ENCODE measurements at regions not wholly inside any gene's neighbourhood (a gene's known extent, or its start where the extent isn't known, plus 50 kb on each side); places are given as distances from the start of the nearest gene placed in this dataset.

DNA sequence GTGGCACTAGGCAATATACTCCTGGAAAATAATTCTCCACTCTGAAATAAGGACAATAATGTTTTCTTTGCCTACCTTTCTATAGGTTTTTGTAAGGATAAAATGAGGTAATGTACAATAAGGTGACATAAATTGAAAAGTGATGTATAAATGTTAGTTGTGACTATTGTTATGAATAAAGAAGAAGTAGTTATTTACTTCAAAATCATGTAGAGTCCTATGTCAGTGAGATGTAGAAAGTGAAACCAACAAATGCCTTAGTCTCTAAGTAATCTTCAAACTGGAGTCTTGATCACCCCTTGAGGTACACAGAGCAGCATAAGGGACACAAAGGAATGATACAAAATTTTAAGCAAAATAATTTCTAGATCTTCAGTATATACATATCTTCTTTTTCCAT is 60.3 kb upstream of the TP63 start:
- in situ Hi-C loops (cut with HindIII; ENCODE audit: low pct_unique_long_range_greater_than_20kb, low sequenced_read_pairs), result no loop called here
- no peak for DNase-seq (ENCODE audit: low read depth)

DNA sequence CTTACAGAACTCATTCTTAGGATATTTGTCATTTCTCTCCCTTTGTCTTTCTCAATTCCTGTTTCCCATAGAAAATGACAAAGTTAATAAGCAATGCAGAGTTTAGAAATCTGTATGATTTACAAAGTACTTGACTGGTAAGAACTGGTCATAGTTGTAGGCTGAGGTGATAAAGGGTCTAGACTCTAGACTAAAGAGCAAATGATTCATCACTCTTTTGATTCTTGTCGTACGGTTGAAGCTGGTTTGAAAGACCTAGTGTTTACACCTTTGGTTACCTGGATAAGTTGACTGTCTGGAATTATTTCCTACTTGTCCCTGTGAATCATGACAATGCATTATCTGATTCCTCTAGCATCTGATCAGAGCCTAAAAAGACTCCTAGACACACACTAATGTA is 58.9 kb upstream of the TP63 start:
- in situ Hi-C loops (cut with HindIII; ENCODE audit: low pct_unique_long_range_greater_than_20kb, low sequenced_read_pairs), result no loop called here
- DNase-seq (ENCODE audit: low read depth), result no peak

DNA sequence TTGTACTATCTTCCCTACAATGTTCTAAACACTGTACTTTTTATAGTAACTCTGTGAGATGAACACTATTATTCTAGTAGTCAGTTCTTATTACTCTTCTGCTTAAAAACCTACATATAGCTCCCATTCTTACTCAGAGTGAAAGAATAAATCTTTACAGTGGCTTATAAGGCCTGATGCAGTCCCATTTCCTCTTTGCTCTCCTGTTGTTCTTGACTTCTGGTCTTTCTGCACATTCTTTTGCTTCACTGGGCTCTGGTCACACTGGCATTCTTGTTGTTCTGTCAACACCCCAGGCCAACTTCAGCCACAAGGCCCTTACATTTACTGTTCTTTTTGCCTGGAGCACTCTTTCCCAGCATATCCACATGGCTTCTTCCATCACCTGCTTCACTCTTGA is 58.2 kb upstream of the TP63 start:
- in situ Hi-C loops (cut with HindIII; ENCODE audit: low pct_unique_long_range_greater_than_20kb, low sequenced_read_pairs), result no loop called here
- no peak for DNase-seq (ENCODE audit: low read depth)

DNA sequence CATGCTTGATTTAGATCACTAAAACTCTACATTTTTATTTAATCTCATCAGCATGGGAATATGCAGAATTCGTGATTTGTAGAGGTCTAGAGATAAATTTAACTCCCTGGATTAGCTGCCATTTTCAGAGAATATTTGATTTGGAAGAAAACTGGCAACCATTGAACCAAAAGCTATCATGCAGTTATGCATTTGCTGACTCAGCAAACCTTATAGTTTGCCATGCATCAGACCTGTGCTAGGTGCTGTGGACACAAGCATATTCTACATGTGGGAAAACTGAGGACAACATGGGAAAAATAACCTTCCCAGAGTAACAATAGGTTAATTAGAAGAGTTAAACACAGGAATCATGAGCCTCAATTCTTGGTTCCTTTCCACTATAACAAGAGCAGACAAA is 54.7 kb upstream of the TP63 start:
- in situ Hi-C loops (cut with HindIII; ENCODE audit: low pct_unique_long_range_greater_than_20kb, low sequenced_read_pairs), result no loop called here
- DNase-seq (ENCODE audit: low read depth), result no peak

DNA sequence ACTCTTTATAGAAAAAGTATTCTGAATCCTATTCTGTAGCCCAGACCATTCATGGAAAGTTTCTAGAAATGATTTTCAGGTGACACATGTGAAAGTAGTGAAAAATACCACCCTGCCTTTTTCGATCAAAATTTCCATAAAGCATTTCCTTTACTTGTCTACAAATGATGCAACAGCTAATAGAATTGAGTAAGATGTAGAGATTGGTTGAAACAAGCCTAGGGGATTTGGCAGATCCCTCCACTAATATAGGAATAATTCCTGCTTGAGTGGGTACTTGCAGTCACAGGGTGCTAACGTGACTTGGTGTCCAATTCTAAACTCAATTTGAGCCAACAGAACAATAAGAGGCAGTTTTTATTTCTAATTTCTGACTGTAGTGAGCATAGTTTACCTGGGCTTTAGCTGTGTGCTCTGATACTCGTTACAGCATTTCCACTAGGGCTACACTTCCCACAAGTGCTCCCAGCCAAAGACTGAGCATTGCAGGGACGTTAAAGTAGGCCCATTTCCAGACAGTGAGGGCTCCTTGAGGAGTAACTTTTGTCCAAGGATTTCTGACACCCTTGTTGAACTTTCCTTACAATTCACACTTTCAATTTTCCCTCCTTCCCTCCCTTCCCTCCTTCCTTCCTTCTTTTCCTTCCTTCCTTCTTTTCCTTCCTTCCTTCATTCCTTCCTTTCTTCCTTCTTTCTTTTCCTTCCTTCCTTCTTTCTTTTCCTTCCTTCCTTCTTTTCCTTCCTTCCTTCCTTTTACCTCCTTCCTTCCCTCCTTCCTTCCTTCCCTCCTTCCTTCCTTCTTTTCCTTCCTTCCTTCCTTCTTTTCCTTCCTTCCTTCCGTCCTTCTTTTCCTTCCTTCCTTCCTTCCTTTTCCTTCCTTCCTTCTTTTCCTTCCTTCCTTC is 53.9 kb upstream of the TP63 start:
- DNase-seq (ENCODE audit: low read depth), result no peak
- in situ Hi-C loops (cut with HindIII; ENCODE audit: low pct_unique_long_range_greater_than_20kb, low sequenced_read_pairs), result no loop called here

DNA sequence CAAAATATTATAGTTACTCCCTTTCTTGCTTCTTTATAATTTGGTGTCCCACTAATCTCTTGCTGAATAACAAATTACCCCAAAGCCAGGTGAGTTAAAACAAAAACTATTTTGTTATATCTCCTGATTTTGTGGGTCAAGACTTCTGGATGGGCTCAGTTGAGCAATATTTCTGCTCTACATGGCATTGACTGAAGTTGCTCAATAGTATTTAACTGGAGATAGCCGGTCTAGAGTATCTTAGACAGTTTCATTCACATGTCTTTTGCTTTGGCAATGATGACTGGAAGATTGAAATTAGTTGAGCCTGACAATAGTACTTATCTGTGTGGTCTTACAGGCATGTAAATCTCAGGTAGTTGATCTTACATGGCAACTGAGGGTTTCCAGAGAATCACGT is 51.0 kb upstream of the TP63 start:
- in situ Hi-C loops (cut with HindIII; ENCODE audit: low pct_unique_long_range_greater_than_20kb, low sequenced_read_pairs), result no loop called here
- DNase-seq (ENCODE audit: low read depth), result no peak
